ENCODE measurements at regions not wholly inside any gene's neighbourhood (a gene's known extent, or its start where the extent isn't known, plus 50 kb on each side); places are given as distances from the start of the nearest gene placed in this dataset.

DNA sequence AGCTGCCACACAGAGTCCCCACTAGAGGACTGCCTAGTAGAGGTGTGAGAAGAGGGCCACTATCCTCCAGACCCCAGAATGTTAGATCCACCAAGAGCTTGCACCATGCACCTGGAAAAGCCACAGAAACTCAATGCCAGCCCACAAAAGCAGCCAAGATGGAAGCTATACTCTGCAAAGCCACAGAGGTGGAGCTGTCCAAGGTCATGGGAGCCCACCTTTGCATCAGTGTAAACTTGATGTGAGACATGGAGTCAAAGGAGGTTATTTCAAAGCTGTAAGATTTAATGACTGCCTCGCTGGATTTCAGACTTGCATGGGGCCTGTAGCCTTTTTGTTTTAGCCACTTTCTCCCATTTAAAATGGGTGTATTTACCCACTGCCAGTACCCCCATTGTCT, 1030.1 kb upstream of the GRIA3 start:
- TF ChIP-seq RAD21 (CRISPR knock-in tag; conservative IDR thresholded peaks at IDR 0.05 in 1 of 2, IDR thresholded peaks at IDR 0.05 in 1 of 2) (no peak), ZBTB8A (IDR thresholded peaks at IDR 0.05; ENCODE audit: partially characterized antibody) (no peak), NR1H2 (CRISPR knock-in tag; IDR thresholded peaks at IDR 0.05) (no peak), BDP1 (IDR thresholded peaks at IDR 0.05; ENCODE audit: insufficient read depth, insufficient read length) (no peak), RERE (CRISPR knock-in tag; IDR thresholded peaks at IDR 0.05; ENCODE audit: borderline replicate concordance) (no peak), EP300 (IDR thresholded peaks at IDR 0.05; ENCODE audit: low read length) (no peak)
- TF ChIP-seq, protein P1, sequence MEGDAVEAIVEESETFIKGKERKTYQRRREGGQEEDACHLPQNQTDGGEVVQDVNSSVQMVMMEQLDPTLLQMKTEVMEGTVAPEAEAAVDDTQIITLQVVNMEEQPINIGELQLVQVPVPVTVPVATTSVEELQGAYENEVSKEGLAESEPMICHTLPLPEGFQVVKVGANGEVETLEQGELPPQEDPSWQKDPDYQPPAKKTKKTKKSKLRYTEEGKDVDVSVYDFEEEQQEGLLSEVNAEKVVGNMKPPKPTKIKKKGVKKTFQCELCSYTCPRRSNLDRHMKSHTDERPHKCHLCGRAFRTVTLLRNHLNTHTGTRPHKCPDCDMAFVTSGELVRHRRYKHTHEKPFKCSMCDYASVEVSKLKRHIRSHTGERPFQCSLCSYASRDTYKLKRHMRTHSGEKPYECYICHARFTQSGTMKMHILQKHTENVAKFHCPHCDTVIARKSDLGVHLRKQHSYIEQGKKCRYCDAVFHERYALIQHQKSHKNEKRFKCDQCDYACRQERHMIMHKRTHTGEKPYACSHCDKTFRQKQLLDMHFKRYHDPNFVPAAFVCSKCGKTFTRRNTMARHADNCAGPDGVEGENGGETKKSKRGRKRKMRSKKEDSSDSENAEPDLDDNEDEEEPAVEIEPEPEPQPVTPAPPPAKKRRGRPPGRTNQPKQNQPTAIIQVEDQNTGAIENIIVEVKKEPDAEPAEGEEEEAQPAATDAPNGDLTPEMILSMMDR (IDR thresholded peaks at IDR 0.05 in 2 of 3, conservative IDR thresholded peaks at IDR 0.05 in 1 of 3; ENCODE audit: insufficient read depth in 2 of 3, low read depth in 1 of 3, low read length in 3 of 3): no peak

All from K562 (cell line).